BE2C (cell line): ENCODE measurements at regions not wholly inside any gene's neighbourhood (a gene's known extent, or its start where the extent isn't known, plus 50 kb on each side); places are given as distances from the start of the nearest gene placed in this dataset.

Experiments used
- DNase-seq: peaks from one replicate; pipeline ENCODE4 v3.0.0-alpha.2; 2020
- H3K27me3 ChIP-seq: fragments of 250-450 bp; sonication (Bioruptor Pico); 2 replicates; pipeline ENCODE4 v1.5.1; 2020; ENCODE audit warnings: mild to moderate bottlenecking
- H3K36me3 ChIP-seq: fragments of 250-450 bp; sonication (Bioruptor Pico); 2 replicates; pipeline ENCODE4 v1.5.1; 2020; ENCODE audit warnings: mild to moderate bottlenecking
- H3K4me1 ChIP-seq: fragments of 250-450 bp; sonication (Bioruptor Pico); 2 replicates; pipeline ENCODE4 v1.5.1; 2020
- H3K4me3 ChIP-seq: 2 replicates; pipeline ENCODE4 v1.5.1; 2011; ENCODE audit warnings: low read depth, low read length
- H3K9me3 ChIP-seq: fragments of 250-450 bp; sonication (Bioruptor Pico); 2 replicates; pipeline ENCODE4 v1.5.1; 2020
- CTCF ChIP-seq: IDR thresholded peaks from 2 replicates; pipeline ENCODE4 v1.5.1; 2012; ENCODE audit warnings: mild to moderate bottlenecking, low read depth, low read length

- no peak overlapping the region for H3K4me3 ChIP-seq
- no peaks in the 10 kb centered on the region for H3K27me3 ChIP-seq
- TF ChIP-seq CTCF: no peak
- no peaks in the 10 kb centered on the region; the same call in 1 of the 2 replicates for H3K9me3 ChIP-seq
- H3K36me3 ChIP-seq: no peaks in the 10 kb centered on the region
- no peak for DNase-seq
- H3K4me1 ChIP-seq: peaks cover 8% of the 10 kb centered on the region; the same call in 1 of the 2 replicates
These were observed 548.8 kb upstream of the ADAMTS5 start for GRCh38 chr21:27515676-27516075.

DNA sequence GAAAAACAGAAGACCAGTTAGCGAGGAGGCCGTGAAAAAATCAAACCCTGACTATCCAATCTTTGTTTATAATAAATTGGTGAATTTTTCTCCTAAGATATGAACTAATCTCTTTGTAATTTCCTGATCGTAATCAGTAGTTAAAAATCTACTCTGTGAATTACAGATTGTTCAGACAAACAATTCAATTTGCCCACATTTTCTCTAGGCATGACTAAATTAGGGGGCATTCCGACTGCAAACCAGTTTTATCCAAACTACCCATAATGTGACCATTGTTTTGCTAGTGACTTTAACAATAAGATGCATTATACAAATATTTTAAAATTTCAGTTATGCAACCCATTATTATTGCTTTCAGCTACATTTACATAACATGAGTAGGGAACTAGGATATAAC lies 546.9 kb upstream of the ADAMTS5 start:
- Histone ChIP-seq H3K4me1 (peaks cover 5% of the 10 kb centered on the region; the same call in 1 of the 2 replicates), H3K9me3 (no peaks in the 10 kb centered on the region; the same call in 1 of the 2 replicates), H3K27me3 (no peaks in the 10 kb centered on the region), H3K36me3 (no peaks in the 10 kb centered on the region), H3K4me3 (no peak overlapping the region)
- DNase-seq: no peak
- no peak for TF ChIP-seq CTCF

- Histone ChIP-seq H3K27me3 (no peaks in the 10 kb centered on the region), H3K4me3 (no peak overlapping the region), H3K9me3 (no peaks in the 10 kb centered on the region; the same call in 1 of the 2 replicates), H3K4me1 (peaks cover 7% of the 10 kb centered on the region; the same call in 1 of the 2 replicates), H3K36me3 (no peaks in the 10 kb centered on the region)
- peak; percentile 18 for DNase-seq
- TF ChIP-seq CTCF: no peak
These were observed 546.1 kb upstream of the ADAMTS5 start for GRCh38 chr21:27513016-27513415.

GRCh38 chr21:27511233-27511632 lies 544.3 kb upstream of the ADAMTS5 start:
- Histone ChIP-seq H3K9me3 (no peaks in the 10 kb centered on the region), H3K27me3 (no peaks in the 10 kb centered on the region), H3K4me3 (no peak overlapping the region), H3K4me1 (peaks cover 7% of the 10 kb centered on the region; the same call in 1 of the 2 replicates), H3K36me3 (no peaks in the 10 kb centered on the region)
- no peak for TF ChIP-seq CTCF
- no peak for DNase-seq

DNA sequence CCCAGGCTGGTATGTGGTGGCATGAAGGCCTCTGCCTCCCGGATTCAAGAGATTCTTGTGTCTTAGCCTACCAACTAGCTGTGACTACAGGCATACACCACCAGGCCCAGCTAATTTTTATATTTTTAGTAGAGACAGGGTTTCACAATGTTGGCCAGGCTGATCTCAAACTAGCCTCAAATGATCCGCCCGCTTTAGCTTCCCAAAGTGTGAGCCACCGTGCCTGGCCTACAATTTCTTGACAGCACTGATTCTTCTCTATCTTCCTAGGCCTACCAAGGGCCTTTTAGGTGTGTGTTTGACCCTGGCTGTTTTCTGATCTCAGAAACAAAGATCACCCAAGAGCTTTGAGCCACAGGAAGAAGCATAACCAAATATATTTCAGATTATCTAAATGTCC lies 540.8 kb upstream of the ADAMTS5 start:
- no peak for DNase-seq
- Histone ChIP-seq H3K4me3 (no peak overlapping the region), H3K4me1 (peaks cover 2% of the 10 kb centered on the region; the same call in 1 of the 2 replicates), H3K27me3 (no peaks in the 10 kb centered on the region), H3K9me3 (no peaks in the 10 kb centered on the region), H3K36me3 (no peaks in the 10 kb centered on the region)
- no peak for TF ChIP-seq CTCF

DNA sequence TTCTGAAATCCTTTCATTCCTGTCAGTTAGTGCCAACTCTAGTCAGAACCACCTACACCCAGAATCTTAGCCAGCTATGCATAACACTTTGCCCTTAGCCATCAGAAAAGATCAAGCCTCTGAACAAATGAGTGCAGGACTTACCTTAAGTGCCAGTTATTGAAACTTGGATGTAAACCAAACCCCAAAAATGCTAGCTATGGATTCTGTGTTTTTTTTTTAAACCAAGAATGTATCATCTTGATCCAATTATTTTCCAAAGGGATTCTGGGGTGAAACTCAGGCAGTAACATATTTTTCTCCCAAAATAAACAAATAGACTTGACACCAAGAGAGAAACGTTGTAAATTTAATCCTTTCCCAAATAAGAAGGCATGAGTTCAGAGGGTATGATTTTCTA lies 538.6 kb upstream of the ADAMTS5 start:
- no peak for TF ChIP-seq CTCF
- no peaks in the 10 kb centered on the region for H3K27me3 ChIP-seq
- no peak for DNase-seq

More for the DNA sequence above, 538.6 kb upstream of the ADAMTS5 start:
- no peaks in the 10 kb centered on the region for H3K36me3 ChIP-seq
- no peak overlapping the region for H3K4me3 ChIP-seq
- H3K9me3 ChIP-seq: no peaks in the 10 kb centered on the region
- peaks cover 2% of the 10 kb centered on the region; the same call in 1 of the 2 replicates for H3K4me1 ChIP-seq
